ENCODE measurements at regions not wholly inside any gene's neighbourhood (a gene's known extent, or its start where the extent isn't known, plus 50 kb on each side); places are given as distances from the start of the nearest gene placed in this dataset.

GRCh38 chr20:39795401-39796272 is 833.5 kb downstream of the DHX35 start:
- no peak for DNase-seq

GRCh38 chr20:39792334-39792733 is 830.2 kb downstream of the DHX35 start:
- DNase-seq: no peak

GRCh38 chr20:39789411-39789810 is 827.3 kb downstream of the DHX35 start:
- DNase-seq: no peak

- no peak for DNase-seq
These were observed 823.2 kb downstream of the DHX35 start for GRCh38 chr20:39785252-39785917.

GRCh38 chr20:39784693-39785092 is 822.5 kb downstream of the DHX35 start:
- no peak for DNase-seq

GRCh38 chr20:39778847-39779604 is 816.9 kb downstream of the DHX35 start:
- DNase-seq: no peak

GRCh38 chr20:39778431-39778830 is 816.3 kb downstream of the DHX35 start:
- no peak for DNase-seq

GRCh38 chr20:39777610-39778009 is 815.5 kb downstream of the DHX35 start:
- DNase-seq: no peak

- DNase-seq: no peak
These were observed 813.0 kb downstream of the DHX35 start for GRCh38 chr20:39775110-39775509.

- no peak for DNase-seq
These were observed 811.3 kb downstream of the DHX35 start for GRCh38 chr20:39773380-39774000.

- no peak for DNase-seq
These were observed 805.2 kb downstream of the DHX35 start for GRCh38 chr20:39767352-39767751.

GRCh38 chr20:39766333-39766732 is 804.2 kb downstream of the DHX35 start:
- no peak for DNase-seq

GRCh38 chr20:39762716-39763115 is 800.6 kb downstream of the DHX35 start:
- DNase-seq: no peak

- no peak for DNase-seq
These were observed 796.7 kb downstream of the DHX35 start for GRCh38 chr20:39758876-39759275.

GRCh38 chr20:39756828-39757227 is 794.7 kb downstream of the DHX35 start:
- DNase-seq: no peak

- no peak for DNase-seq
These were observed 794.2 kb downstream of the DHX35 start for GRCh38 chr20:39756369-39756768.

- no peak for DNase-seq
These were observed 790.2 kb downstream of the DHX35 start for GRCh38 chr20:39752262-39752876.

GRCh38 chr20:39751557-39752137 is 789.5 kb downstream of the DHX35 start:
- no peak for DNase-seq

GRCh38 chr20:39745380-39745779 is 783.2 kb downstream of the DHX35 start:
- no peak for DNase-seq

- no peak for DNase-seq
These were observed 776.5 kb downstream of the DHX35 start for GRCh38 chr20:39738651-39739050.

- no peak for DNase-seq
These were observed 774.5 kb downstream of the DHX35 start for GRCh38 chr20:39736434-39737327.
